Body of pancreas (tissue), 4 donors: ENCODE measurements at regions not wholly inside any gene's neighbourhood (a gene's known extent, or its start where the extent isn't known, plus 50 kb on each side); places are given as distances from the start of the nearest gene placed in this dataset.

Experiments
- ATAC-seq: fragments of 150-250 bp; one replicate; pipeline ENCODE4 v1.9.1; 2016
- DNase-seq, 4 donors: peaks; one replicate each; pipeline ENCODE4 v3.0.0-alpha.2; 2019
- H3K27ac ChIP-seq, 4 donors: fragments of 200-600 bp; sonication (generic); 1 replicate in 3 of 4; 2 replicates in 1 of 4; pipeline versions ENCODE4 v1.5.1 to v1.6.1; 2016 to 2019; ENCODE audit warnings: mild to moderate bottlenecking in 1 of 4, mixed read lengths in 1 of 4, moderate library complexity in 1 of 4
- H3K27me3 ChIP-seq, 2 donors: fragments of 200-600 bp; sonication (generic); one replicate each; pipeline ENCODE4 v1.6.0; 2016; ENCODE audit warnings: mild to moderate bottlenecking in 1 of 2
- H3K36me3 ChIP-seq, 2 donors: fragments of 200-600 bp; sonication (generic); replicated peaks in 1 of 2; 2 replicates each; pipeline ENCODE4 v1.5.1; 2016; ENCODE audit warnings: low read depth in 2 of 2; ENCODE audit not compliant: insufficient read depth in 1 of 2
- H3K4me1 ChIP-seq: fragments of 200-600 bp; sonication (generic); one replicate; pipeline ENCODE4 v1.6.0; 2016
- H3K4me3 ChIP-seq, 2 donors: fragments of 200-600 bp; sonication (generic); 1 replicate in 1 of 2; 2 replicates in 1 of 2; pipeline ENCODE4 v1.5.1; 2016 to 2019
- H3K9me3 ChIP-seq, 3 donors: fragments of 200-600 bp; sonication (generic); 1 replicate in 2 of 3; 2 replicates in 1 of 3; pipeline ENCODE4 v1.5.1; 2016
- POLR2A ChIP-seq, 3 donors: fragments of 450-650 bp; IDR thresholded peaks; one replicate each; pipeline ENCODE4 v1.6.1; 2016; ENCODE audit warnings: antibody characterized with exemption in 3 of 3, mild to moderate bottlenecking in 2 of 3
- WGBS, 2 donors: methylation state at CpG; one replicate each; pipeline ENCODE4 v1.1.5; 2017; 5-methylcytosine and 5-hydroxymethylcytosine counted together
- intact Hi-C: fragments of 100-400 bp; cut with DNase I; formaldehyde crosslinking; loops from one replicate; pipeline ENCODE4 v1.15.1; 2023
- TF ChIP-seq, protein P1 (sequence below), 7 experiments: fragments of 450-650 bp in 4 of 7; fragments of 200-600 bp in 3 of 7; sonication (generic) in 3 of 7; IDR thresholded peaks; one replicate each; pipeline ENCODE4 v1.5.1; 2016 to 2019; ENCODE audit warnings: antibody characterized with exemption in 7 of 7

- no peak for ATAC-seq
- TF ChIP-seq POLR2A (IDR thresholded peaks at IDR 0.05) = no peak
- TF ChIP-seq, protein P1, sequence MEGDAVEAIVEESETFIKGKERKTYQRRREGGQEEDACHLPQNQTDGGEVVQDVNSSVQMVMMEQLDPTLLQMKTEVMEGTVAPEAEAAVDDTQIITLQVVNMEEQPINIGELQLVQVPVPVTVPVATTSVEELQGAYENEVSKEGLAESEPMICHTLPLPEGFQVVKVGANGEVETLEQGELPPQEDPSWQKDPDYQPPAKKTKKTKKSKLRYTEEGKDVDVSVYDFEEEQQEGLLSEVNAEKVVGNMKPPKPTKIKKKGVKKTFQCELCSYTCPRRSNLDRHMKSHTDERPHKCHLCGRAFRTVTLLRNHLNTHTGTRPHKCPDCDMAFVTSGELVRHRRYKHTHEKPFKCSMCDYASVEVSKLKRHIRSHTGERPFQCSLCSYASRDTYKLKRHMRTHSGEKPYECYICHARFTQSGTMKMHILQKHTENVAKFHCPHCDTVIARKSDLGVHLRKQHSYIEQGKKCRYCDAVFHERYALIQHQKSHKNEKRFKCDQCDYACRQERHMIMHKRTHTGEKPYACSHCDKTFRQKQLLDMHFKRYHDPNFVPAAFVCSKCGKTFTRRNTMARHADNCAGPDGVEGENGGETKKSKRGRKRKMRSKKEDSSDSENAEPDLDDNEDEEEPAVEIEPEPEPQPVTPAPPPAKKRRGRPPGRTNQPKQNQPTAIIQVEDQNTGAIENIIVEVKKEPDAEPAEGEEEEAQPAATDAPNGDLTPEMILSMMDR (IDR thresholded peaks at IDR 0.05) = no peak
These were observed 369.1 kb downstream of the SIPA1L2 start for GRCh38 chr1:232260861-232261260.

GRCh38 chr1:232260045-232260444 is 369.9 kb downstream of the SIPA1L2 start:
- Histone ChIP-seq H3K27me3 (no peaks in the 10 kb centered on the region), H3K27ac (no peak overlapping the region), H3K9me3 (no peaks in the 10 kb centered on the region), H3K36me3 (no peaks in the 10 kb centered on the region), H3K4me1 (peaks cover 9% of the 10 kb centered on the region), H3K4me3 (no peak overlapping the region)
- intact Hi-C loops = no loop called here
- whole genome bisulfite sequencing, 2 donors = 6 to 7% methylated on average over 3 of the region's 3 CpGs
- no peak for TF ChIP-seq POLR2A (IDR thresholded peaks at IDR 0.05)
- TF ChIP-seq, protein P1 (IDR thresholded peaks at IDR 0.05) = no peak
- ATAC-seq = no peak
- no peak for DNase-seq

More at GRCh38 chr1:232260861-232261260, 369.1 kb downstream of the SIPA1L2 start:
- H3K27me3 ChIP-seq = no peaks in the 10 kb centered on the region
- WGBS, 2 donors = 24 to 30% methylated on average over 8 of the region's 8 CpGs
- H3K36me3 ChIP-seq = no peaks in the 10 kb centered on the region
- intact Hi-C loops = no loop called here
- peaks cover 9% of the 10 kb centered on the region for H3K4me1 ChIP-seq
- DNase-seq = peak in 2 of 4 donors; percentile 17 to 30
- no peaks in the 10 kb centered on the region for H3K9me3 ChIP-seq
- no peak overlapping the region for H3K27ac ChIP-seq
- H3K4me3 ChIP-seq = no peak overlapping the region

DNA sequence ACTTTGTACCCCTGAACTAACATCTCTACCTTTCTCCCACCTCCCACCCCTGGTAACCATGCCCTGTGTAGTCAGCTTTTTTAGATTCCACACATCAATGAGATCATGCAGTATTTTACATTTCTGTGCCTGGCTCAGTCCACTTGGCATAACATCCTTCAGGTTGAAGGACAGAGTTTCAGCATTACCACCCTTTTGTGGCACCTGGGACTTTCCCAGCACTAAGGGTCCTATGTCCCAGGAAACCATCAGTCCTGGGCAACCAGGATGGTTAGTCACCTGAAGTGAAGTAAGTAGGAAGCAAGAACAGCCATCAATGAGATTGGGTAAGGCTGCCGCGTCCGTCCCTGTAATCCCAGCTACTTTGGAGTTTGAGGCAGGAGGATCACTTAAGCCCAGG is 370.6 kb downstream of the SIPA1L2 start:
- H3K27me3 ChIP-seq = no peaks in the 10 kb centered on the region
- DNase-seq (peak in 3 of 4 donors; percentile 9 to 58 (median 23)), ATAC-seq (no peak)
- no peaks in the 10 kb centered on the region for H3K36me3 ChIP-seq
- peaks cover 9% of the 10 kb centered on the region for H3K4me1 ChIP-seq
- H3K9me3 ChIP-seq = no peaks in the 10 kb centered on the region
- TF ChIP-seq POLR2A (IDR thresholded peaks at IDR 0.05) = no peak
- TF ChIP-seq, protein P1 (IDR thresholded peaks at IDR 0.05) = no peak
- no peak overlapping the region for H3K4me3 ChIP-seq
- intact Hi-C loops = no loop called here
- WGBS, 2 donors = 51 to 70% methylated on average over 3 of the region's 3 CpGs
- H3K27ac ChIP-seq = no peak overlapping the region

- Histone ChIP-seq H3K36me3 (no peaks in the 10 kb centered on the region), H3K4me3 (no peak overlapping the region), H3K4me1 (no peaks in the 10 kb centered on the region), H3K27me3 (no peaks in the 10 kb centered on the region), H3K27ac (no peak overlapping the region), H3K9me3 (no peaks in the 10 kb centered on the region)
- ATAC-seq (no peak), DNase-seq (no peak)
- TF ChIP-seq, protein P1 (IDR thresholded peaks at IDR 0.05) = no peak
- no peak for TF ChIP-seq POLR2A (IDR thresholded peaks at IDR 0.05)
- intact Hi-C loops = no loop called here
- 61 to 64% methylated on average over 11 of the region's 11 CpGs for WGBS, 2 donors
These were observed 377.3 kb downstream of the SIPA1L2 start for GRCh38 chr1:232252546-232253118.

GRCh38 chr1:232250838-232251237 is 379.1 kb downstream of the SIPA1L2 start:
- no peak overlapping the region for H3K4me3 ChIP-seq
- TF ChIP-seq, protein P1 (IDR thresholded peaks at IDR 0.05) = no peak
- no peak for TF ChIP-seq POLR2A (IDR thresholded peaks at IDR 0.05)
- no peaks in the 10 kb centered on the region for H3K9me3 ChIP-seq
- intact Hi-C loops = no loop called here
- no peak for ATAC-seq
- H3K27ac ChIP-seq = no peak overlapping the region
- H3K27me3 ChIP-seq = no peaks in the 10 kb centered on the region
- WGBS, 2 donors = 59 to 77% methylated on average over 3 of the region's 3 CpGs
- no peaks in the 10 kb centered on the region for H3K36me3 ChIP-seq
- H3K4me1 ChIP-seq = no peaks in the 10 kb centered on the region
- no peak for DNase-seq
